PC-9 (cell line): ENCODE measurements at regions not wholly inside any gene's neighbourhood (a gene's known extent, or its start where the extent isn't known, plus 50 kb on each side); places are given as distances from the start of the nearest gene placed in this dataset.

Experiments used
- EZH2 ChIP-seq: fragments of 200-600 bp; sonication (generic); IDR thresholded peaks from 2 replicates; pipeline ENCODE4 v1.8.0; 2017; ENCODE audit warnings: antibody characterized with exemption, low read depth
- TF ChIP-seq, protein P1 (sequence below): fragments of 200-600 bp; sonication (generic); conservative IDR thresholded peaks from 2 replicates; pipeline ENCODE4 v1.6.1; 2017; ENCODE audit warnings: mixed run types, antibody characterized with exemption, mild to moderate bottlenecking, moderate library complexity

GRCh38 chr19:32061315-32061714 lies 284.1 kb upstream of the ZNF507 start:
- TF ChIP-seq, protein P1, sequence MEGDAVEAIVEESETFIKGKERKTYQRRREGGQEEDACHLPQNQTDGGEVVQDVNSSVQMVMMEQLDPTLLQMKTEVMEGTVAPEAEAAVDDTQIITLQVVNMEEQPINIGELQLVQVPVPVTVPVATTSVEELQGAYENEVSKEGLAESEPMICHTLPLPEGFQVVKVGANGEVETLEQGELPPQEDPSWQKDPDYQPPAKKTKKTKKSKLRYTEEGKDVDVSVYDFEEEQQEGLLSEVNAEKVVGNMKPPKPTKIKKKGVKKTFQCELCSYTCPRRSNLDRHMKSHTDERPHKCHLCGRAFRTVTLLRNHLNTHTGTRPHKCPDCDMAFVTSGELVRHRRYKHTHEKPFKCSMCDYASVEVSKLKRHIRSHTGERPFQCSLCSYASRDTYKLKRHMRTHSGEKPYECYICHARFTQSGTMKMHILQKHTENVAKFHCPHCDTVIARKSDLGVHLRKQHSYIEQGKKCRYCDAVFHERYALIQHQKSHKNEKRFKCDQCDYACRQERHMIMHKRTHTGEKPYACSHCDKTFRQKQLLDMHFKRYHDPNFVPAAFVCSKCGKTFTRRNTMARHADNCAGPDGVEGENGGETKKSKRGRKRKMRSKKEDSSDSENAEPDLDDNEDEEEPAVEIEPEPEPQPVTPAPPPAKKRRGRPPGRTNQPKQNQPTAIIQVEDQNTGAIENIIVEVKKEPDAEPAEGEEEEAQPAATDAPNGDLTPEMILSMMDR, result no peak
- no peak for TF ChIP-seq EZH2
